ENCODE measurements at regions not wholly inside any gene's neighbourhood (a gene's known extent, or its start where the extent isn't known, plus 50 kb on each side); places are given as distances from the start of the nearest gene placed in this dataset.

GRCh38 chr1:58862728-58863385, 79.0 kb upstream of the JUN start:
- DNase-seq = no peak
- H3K4me3 ChIP-seq (ENCODE audit: insufficient read depth, low read depth, low read length, poor library complexity, severe bottlenecking) = no peak overlapping the region

GRCh38 chr1:58864654-58865053, 80.8 kb upstream of the JUN start:
- no peaks in the 10 kb centered on the region for H3K36me3 ChIP-seq (ENCODE audit: control insufficient read depth, insufficient read depth, low read length)
- H3K4me3 ChIP-seq (ENCODE audit: insufficient read depth, low read depth, low read length, poor library complexity, severe bottlenecking) = no peak overlapping the region
- no peaks in the 10 kb centered on the region for H3K4me1 ChIP-seq (ENCODE audit: control insufficient read depth, insufficient read depth, low read length, poor library complexity, severe bottlenecking)
- no peak for DNase-seq
- H3K27ac ChIP-seq (ENCODE audit: insufficient read depth, low read length, poor library complexity, severe bottlenecking) = no peak overlapping the region
- no peaks in the 10 kb centered on the region for H3K27me3 ChIP-seq (replicated peaks; ENCODE audit: control insufficient read depth, insufficient read depth, low read length, poor library complexity, severe bottlenecking)
- no peaks in the 10 kb centered on the region for H3K9me3 ChIP-seq (ENCODE audit: control insufficient read depth, low read length)

More at GRCh38 chr1:58862728-58863385, 79.0 kb upstream of the JUN start:
- no peaks in the 10 kb centered on the region for H3K36me3 ChIP-seq (ENCODE audit: control insufficient read depth, insufficient read depth, low read length)
- H3K9me3 ChIP-seq (ENCODE audit: control insufficient read depth, low read length) = no peaks in the 10 kb centered on the region
- peaks cover 3% of the 10 kb centered on the region for H3K4me1 ChIP-seq (ENCODE audit: control insufficient read depth, insufficient read depth, low read length, poor library complexity, severe bottlenecking)
- no peak overlapping the region for H3K27ac ChIP-seq (ENCODE audit: insufficient read depth, low read length, poor library complexity, severe bottlenecking)
- H3K27me3 ChIP-seq (replicated peaks; ENCODE audit: control insufficient read depth, insufficient read depth, low read length, poor library complexity, severe bottlenecking) = no peaks in the 10 kb centered on the region

DNA sequence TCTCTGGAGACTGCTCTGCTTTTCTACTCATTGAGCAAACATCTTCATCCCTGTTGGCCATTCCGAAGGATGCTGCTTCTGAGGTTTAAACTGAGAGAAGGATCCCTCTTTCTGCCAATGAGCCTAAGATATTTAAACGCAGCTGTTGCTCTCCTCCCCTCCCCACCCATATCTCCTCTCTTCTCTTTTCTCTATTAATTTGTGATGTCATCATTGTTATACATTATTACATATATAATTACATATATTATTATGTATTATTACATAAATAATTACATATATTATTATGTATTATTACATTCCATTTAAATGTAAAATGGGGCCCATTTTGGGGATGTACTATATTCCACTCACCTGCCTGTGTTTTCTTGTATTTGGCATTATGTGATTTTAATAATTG, 82.7 kb upstream of the JUN start:
- H3K27me3 ChIP-seq (replicated peaks; ENCODE audit: control insufficient read depth, insufficient read depth, low read length, poor library complexity, severe bottlenecking) = no peaks in the 10 kb centered on the region
- no peak overlapping the region for H3K27ac ChIP-seq (ENCODE audit: insufficient read depth, low read length, poor library complexity, severe bottlenecking)
- DNase-seq = no peak
- no peaks in the 10 kb centered on the region for H3K9me3 ChIP-seq (ENCODE audit: control insufficient read depth, low read length)
- H3K4me1 ChIP-seq (ENCODE audit: control insufficient read depth, insufficient read depth, low read length, poor library complexity, severe bottlenecking) = no peaks in the 10 kb centered on the region
- no peaks in the 10 kb centered on the region for H3K36me3 ChIP-seq (ENCODE audit: control insufficient read depth, insufficient read depth, low read length)
- no peak overlapping the region for H3K4me3 ChIP-seq (ENCODE audit: insufficient read depth, low read depth, low read length, poor library complexity, severe bottlenecking)

DNA sequence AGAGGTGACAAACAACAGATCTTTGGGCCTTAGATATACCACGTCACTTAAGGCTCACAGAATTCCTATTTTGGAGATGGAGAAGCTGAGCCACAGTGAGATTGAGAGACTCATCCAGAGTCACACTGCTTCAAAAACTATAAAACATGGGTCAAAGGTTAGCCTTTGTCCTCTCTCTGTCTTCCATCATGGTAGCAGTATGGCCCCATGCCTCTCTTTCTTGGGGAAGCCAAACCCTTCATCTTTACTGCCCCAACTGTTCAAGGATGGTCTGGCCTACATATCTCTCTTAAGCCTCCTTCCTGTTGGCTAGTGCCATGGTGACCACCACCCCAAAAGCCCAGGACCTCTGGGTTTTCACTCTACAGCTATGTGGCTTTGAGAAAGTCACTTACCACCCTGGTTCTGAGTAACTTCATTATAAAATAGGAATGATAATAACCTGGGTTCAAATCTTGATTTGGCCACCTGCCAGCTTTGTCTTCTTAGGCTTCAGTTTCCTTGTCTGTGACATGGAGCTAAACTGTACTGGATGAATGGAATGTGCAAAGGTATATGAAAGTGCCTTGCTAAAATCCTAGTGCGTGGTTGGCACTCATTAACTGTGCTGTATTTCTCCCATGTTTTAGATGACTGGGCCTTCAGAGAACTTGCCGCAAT, 85.9 kb upstream of the JUN start:
- Histone ChIP-seq H3K4me3 (ENCODE audit: insufficient read depth, low read depth, low read length, poor library complexity, severe bottlenecking) (no peak overlapping the region), H3K4me1 (ENCODE audit: control insufficient read depth, insufficient read depth, low read length, poor library complexity, severe bottlenecking) (no peaks in the 10 kb centered on the region), H3K27me3 (replicated peaks; ENCODE audit: control insufficient read depth, insufficient read depth, low read length, poor library complexity, severe bottlenecking) (no peaks in the 10 kb centered on the region), H3K36me3 (ENCODE audit: control insufficient read depth, insufficient read depth, low read length) (no peaks in the 10 kb centered on the region), H3K27ac (ENCODE audit: insufficient read depth, low read length, poor library complexity, severe bottlenecking) (no peak overlapping the region), H3K9me3 (ENCODE audit: control insufficient read depth, low read length) (no peaks in the 10 kb centered on the region)
- no peak for DNase-seq

- Histone ChIP-seq H3K27ac (ENCODE audit: insufficient read depth, low read length, poor library complexity, severe bottlenecking) (no peak overlapping the region), H3K36me3 (ENCODE audit: control insufficient read depth, insufficient read depth, low read length) (no peaks in the 10 kb centered on the region), H3K27me3 (replicated peaks; ENCODE audit: control insufficient read depth, insufficient read depth, low read length, poor library complexity, severe bottlenecking) (no peaks in the 10 kb centered on the region), H3K9me3 (ENCODE audit: control insufficient read depth, low read length) (no peaks in the 10 kb centered on the region), H3K4me3 (ENCODE audit: insufficient read depth, low read depth, low read length, poor library complexity, severe bottlenecking) (no peak overlapping the region), H3K4me1 (ENCODE audit: control insufficient read depth, insufficient read depth, low read length, poor library complexity, severe bottlenecking) (no peaks in the 10 kb centered on the region)
- DNase-seq = no peak
Measured at GRCh38 chr1:58870298-58870676, 86.4 kb upstream of the JUN start.

DNA sequence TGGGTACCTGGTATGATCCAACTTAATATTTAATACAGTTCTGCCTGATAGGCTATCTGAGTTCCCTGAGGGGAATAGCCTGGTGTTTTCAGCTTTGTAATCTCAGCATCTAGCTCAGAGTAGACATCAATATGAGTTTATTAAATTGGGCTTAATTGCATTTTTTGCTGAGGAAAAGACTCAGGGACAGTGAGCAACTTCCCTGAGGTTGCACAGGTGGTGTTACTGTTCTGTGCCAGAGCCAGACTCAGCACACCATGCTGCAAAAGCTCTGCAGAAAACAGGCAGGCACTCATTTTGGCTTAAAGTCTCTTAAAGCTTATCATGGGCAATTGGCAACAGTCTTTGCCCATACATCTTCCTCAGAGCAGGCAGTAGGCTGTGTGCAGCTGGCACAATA, 90.5 kb upstream of the JUN start:
- Histone ChIP-seq H3K4me3 (ENCODE audit: insufficient read depth, low read depth, low read length, poor library complexity, severe bottlenecking) (no peak overlapping the region), H3K27ac (ENCODE audit: insufficient read depth, low read length, poor library complexity, severe bottlenecking) (no peak overlapping the region)

GRCh38 chr1:58874757-58875755, 91.2 kb upstream of the JUN start:
- Histone ChIP-seq H3K36me3 (ENCODE audit: control insufficient read depth, insufficient read depth, low read length) (no peaks in the 10 kb centered on the region), H3K27ac (ENCODE audit: insufficient read depth, low read length, poor library complexity, severe bottlenecking) (no peak overlapping the region), H3K4me3 (ENCODE audit: insufficient read depth, low read depth, low read length, poor library complexity, severe bottlenecking) (no peak overlapping the region), H3K4me1 (ENCODE audit: control insufficient read depth, insufficient read depth, low read length, poor library complexity, severe bottlenecking) (no peaks in the 10 kb centered on the region), H3K9me3 (ENCODE audit: control insufficient read depth, low read length) (no peaks in the 10 kb centered on the region), H3K27me3 (replicated peaks; ENCODE audit: control insufficient read depth, insufficient read depth, low read length, poor library complexity, severe bottlenecking) (no peaks in the 10 kb centered on the region)
- DNase-seq = no peak

More for the DNA sequence above, 90.5 kb upstream of the JUN start:
- Histone ChIP-seq H3K9me3 (ENCODE audit: control insufficient read depth, low read length) (no peaks in the 10 kb centered on the region), H3K4me1 (ENCODE audit: control insufficient read depth, insufficient read depth, low read length, poor library complexity, severe bottlenecking) (no peaks in the 10 kb centered on the region), H3K36me3 (ENCODE audit: control insufficient read depth, insufficient read depth, low read length) (no peaks in the 10 kb centered on the region), H3K27me3 (replicated peaks; ENCODE audit: control insufficient read depth, insufficient read depth, low read length, poor library complexity, severe bottlenecking) (no peaks in the 10 kb centered on the region)
- DNase-seq = no peak

GRCh38 chr1:58879464-58879863, 95.6 kb upstream of the JUN start:
- H3K36me3 ChIP-seq (ENCODE audit: control insufficient read depth, insufficient read depth, low read length) = no peaks in the 10 kb centered on the region
- no peak overlapping the region for H3K27ac ChIP-seq (ENCODE audit: insufficient read depth, low read length, poor library complexity, severe bottlenecking)
- no peak for DNase-seq
- H3K4me3 ChIP-seq (ENCODE audit: insufficient read depth, low read depth, low read length, poor library complexity, severe bottlenecking) = no peak overlapping the region
- H3K9me3 ChIP-seq (ENCODE audit: control insufficient read depth, low read length) = no peaks in the 10 kb centered on the region
- H3K27me3 ChIP-seq (replicated peaks; ENCODE audit: control insufficient read depth, insufficient read depth, low read length, poor library complexity, severe bottlenecking) = no peaks in the 10 kb centered on the region
- no peaks in the 10 kb centered on the region for H3K4me1 ChIP-seq (ENCODE audit: control insufficient read depth, insufficient read depth, low read length, poor library complexity, severe bottlenecking)

DNA sequence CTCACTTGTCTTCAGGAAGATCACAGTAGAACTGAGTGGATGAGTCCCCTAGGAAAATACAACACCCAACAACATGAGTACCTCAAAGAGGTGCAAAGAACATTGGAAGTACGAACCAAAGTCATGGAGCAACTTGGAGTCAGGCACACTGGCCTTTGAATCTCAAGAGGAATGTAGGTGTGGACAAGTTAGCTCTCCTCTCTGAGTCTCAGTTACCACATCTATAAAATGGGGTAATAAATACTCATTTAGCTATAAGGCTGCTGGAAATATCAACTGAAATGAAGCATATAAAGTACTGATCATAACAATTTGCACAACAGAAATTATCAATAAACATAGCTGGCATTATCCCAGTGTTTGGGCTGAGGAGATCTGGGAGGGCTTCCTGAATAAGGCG, 96.7 kb upstream of the JUN start:
- Histone ChIP-seq H3K4me3 (ENCODE audit: insufficient read depth, low read depth, low read length, poor library complexity, severe bottlenecking) (no peak overlapping the region), H3K9me3 (ENCODE audit: control insufficient read depth, low read length) (no peaks in the 10 kb centered on the region), H3K27ac (ENCODE audit: insufficient read depth, low read length, poor library complexity, severe bottlenecking) (no peak overlapping the region), H3K36me3 (ENCODE audit: control insufficient read depth, insufficient read depth, low read length) (no peaks in the 10 kb centered on the region), H3K4me1 (ENCODE audit: control insufficient read depth, insufficient read depth, low read length, poor library complexity, severe bottlenecking) (no peaks in the 10 kb centered on the region), H3K27me3 (replicated peaks; ENCODE audit: control insufficient read depth, insufficient read depth, low read length, poor library complexity, severe bottlenecking) (no peaks in the 10 kb centered on the region)
- DNase-seq = no peak
